ENCODE measurements at regions not wholly inside any gene's neighbourhood (a gene's known extent, or its start where the extent isn't known, plus 50 kb on each side); places are given as distances from the start of the nearest gene placed in this dataset.

DNA sequence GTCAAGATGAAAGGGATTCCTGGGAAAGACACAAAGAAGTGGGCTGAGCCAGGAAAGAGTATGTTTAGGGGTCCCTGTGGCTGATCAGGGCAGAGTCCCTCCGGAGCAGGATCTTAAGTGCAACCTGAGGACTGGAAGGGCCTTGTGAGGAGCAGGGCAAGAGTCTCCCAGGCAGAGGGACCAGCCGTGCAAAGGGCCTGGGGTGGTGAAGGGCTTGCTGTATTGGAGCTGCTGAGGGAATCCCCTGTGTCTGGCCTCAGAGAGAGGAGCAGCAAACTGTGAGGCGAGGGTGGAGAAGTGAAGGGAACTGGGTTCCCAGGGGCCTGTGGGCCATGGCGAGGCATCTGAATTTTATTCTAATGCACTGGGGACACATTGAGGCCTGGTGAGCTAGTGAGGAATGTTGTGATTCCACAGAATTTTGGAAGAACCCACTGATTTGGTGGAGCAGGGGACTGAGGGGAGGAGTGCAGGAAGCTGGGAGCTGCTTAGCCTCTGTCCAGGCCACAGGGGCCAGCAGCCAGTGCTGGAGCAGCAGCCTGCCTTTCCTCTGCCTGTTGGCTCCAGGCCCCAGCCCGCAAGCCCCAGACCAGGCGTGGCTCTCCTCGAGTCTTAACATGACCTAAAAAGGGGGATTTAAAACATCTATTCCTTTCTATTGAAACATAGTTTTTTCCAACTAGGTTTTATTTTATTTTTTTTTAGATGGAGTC is 138.4 kb upstream of the IGFBP3 start:
- Histone ChIP-seq H3K4me3 (no peak overlapping the region), H3K36me3 (no peaks in the 10 kb centered on the region), H3K27ac (no peak overlapping the region), H3K27me3 (no peaks in the 10 kb centered on the region), H3K4me1 (peaks cover 0 to 12% (median 7%) of the 10 kb centered on the region in 12 donors), H3K9me3 (peaks cover 0 to 3% (median 0%) of the 10 kb centered on the region in 12 donors)
- WGBS, 4 donors: 69 to 81% (median 70%) methylated on average over 7 of the region's 7 CpGs
- TF ChIP-seq, protein P1, sequence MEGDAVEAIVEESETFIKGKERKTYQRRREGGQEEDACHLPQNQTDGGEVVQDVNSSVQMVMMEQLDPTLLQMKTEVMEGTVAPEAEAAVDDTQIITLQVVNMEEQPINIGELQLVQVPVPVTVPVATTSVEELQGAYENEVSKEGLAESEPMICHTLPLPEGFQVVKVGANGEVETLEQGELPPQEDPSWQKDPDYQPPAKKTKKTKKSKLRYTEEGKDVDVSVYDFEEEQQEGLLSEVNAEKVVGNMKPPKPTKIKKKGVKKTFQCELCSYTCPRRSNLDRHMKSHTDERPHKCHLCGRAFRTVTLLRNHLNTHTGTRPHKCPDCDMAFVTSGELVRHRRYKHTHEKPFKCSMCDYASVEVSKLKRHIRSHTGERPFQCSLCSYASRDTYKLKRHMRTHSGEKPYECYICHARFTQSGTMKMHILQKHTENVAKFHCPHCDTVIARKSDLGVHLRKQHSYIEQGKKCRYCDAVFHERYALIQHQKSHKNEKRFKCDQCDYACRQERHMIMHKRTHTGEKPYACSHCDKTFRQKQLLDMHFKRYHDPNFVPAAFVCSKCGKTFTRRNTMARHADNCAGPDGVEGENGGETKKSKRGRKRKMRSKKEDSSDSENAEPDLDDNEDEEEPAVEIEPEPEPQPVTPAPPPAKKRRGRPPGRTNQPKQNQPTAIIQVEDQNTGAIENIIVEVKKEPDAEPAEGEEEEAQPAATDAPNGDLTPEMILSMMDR (IDR thresholded peaks at IDR 0.05): no peak
- no peak for TF ChIP-seq POLR2A (IDR thresholded peaks at IDR 0.05)
- ATAC-seq: peak; percentile 74 to 90 (median 81)
- peak; percentile 39 to 73 (median 62) for DNase-seq
- intact Hi-C loops (cut with DNase I): loop anchor here in 2 of 10 donors (10.0 kb wide), 2 partner anchors 135 to 155 kb away; partner anchors contain the start of gene IGFBP3 (in 2 of the 2)

DNA sequence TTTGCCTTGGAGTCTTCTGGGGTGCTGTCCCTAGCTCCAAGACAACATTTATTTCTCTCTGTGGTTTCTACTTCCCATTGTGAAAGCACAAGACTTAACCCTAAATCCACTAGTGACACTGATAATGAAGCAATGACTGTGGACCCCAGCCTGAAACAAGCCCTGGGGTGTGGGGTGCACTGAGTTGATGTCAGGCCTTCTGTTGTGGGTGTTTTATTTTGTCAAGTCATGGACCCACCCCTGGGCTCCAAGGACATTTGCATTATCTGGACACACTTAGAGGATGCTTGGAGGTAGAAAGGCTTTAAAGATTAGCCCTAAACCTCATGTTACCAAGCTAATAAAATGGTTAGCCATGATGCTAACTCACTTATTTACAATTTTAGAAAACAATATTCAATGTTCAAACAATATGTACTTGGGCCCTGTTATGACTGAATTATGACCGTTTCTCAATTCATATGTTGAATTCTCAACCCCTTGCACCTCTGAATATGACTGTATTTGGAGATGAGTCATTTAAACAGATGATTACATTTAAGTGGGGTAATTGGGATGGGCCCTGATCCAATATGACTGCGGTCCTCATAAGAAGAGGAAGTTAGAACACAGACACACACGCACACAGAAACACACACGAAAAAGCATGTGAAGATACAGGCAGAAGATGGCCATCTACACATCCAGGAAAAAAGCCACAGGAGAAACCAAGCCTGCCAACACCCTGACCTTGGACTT is 137.2 kb upstream of the IGFBP3 start:
- H3K27me3 ChIP-seq: no peaks in the 10 kb centered on the region
- intact Hi-C loops (cut with DNase I): loop anchor here in 2 of 10 donors (10.0 kb wide), 2 partner anchors 133 to 157 kb away; partner anchors contain the start of gene IGFBP3 (in 2 of the 2)
- no peak for ATAC-seq
- TF ChIP-seq, protein P1 (IDR thresholded peaks at IDR 0.05): no peak
- no peak for TF ChIP-seq POLR2A (IDR thresholded peaks at IDR 0.05)
- no peak overlapping the region for H3K27ac ChIP-seq
- H3K36me3 ChIP-seq: no peaks in the 10 kb centered on the region
- H3K4me1 ChIP-seq: peaks cover 0 to 16% (median 10%) of the 10 kb centered on the region in 12 donors
- no peak overlapping the region for H3K4me3 ChIP-seq
- no peak for DNase-seq
- WGBS, 4 donors: 91 to 97% (median 95%) methylated on average over 4 of the region's 4 CpGs
- H3K9me3 ChIP-seq: peaks cover 0 to 3% (median 0%) of the 10 kb centered on the region in 12 donors

DNA sequence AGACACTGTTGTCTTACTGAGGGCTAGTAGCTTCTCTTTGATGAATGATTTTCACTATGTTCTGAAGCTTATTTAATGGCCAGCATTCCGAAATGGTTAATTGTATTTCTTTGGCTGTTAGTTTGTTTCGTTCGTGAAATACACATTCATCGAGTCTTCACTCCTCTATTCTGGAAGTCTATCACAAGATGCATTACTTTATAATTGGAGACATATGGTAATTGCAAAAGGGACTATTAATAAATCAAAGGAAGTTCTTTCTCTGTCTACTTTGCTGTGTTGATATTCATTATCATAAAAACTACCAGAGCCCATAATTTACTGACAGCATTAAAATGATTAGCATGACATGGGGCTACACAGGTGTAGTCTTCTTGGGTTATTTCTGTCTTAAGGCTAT is 133.8 kb upstream of the IGFBP3 start:
- H3K27me3 ChIP-seq: no peaks in the 10 kb centered on the region
- no peak overlapping the region for H3K4me3 ChIP-seq
- H3K9me3 ChIP-seq: peaks cover 0 to 3% (median 0%) of the 10 kb centered on the region in 12 donors
- H3K27ac ChIP-seq: peak overlapping the region in 11 of 12 donors; percentile 2 to 66 (median 54)
- 70 to 80% (median 76%) methylated on average over 4 of the region's 4 CpGs for WGBS, 4 donors
- ATAC-seq (no peak), DNase-seq (no peak)
- H3K36me3 ChIP-seq: no peaks in the 10 kb centered on the region
- TF ChIP-seq, protein P1 (IDR thresholded peaks at IDR 0.05): no peak
- no peak for TF ChIP-seq POLR2A (IDR thresholded peaks at IDR 0.05)
- intact Hi-C loops (cut with DNase I): loop anchor here in 2 of 10 donors (10.0 kb wide), 2 partner anchors 130 to 160 kb away; partner anchors contain the start of gene IGFBP3 (in 2 of the 2)
- peaks cover 0 to 16% (median 10%) of the 10 kb centered on the region in 12 donors for H3K4me1 ChIP-seq

DNA sequence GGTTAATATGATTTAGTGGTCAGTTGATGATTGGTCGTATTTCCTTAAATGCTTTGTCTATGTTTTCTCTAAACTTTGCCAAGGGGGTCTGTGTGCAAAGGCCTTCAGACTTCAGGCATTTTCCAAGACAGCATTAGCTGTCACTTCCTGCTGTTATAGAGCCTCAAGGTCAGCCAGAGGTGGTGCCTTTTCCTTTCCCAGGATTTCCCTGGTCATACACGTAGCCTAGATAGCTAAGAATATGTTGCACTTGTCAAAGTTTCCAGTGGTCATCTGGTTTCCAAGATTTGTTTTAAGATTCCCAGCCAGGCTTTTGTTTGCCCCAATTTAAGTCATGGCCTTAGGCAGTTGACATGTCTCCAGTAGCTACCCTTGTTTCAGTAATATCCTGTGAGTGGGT is 133.2 kb upstream of the IGFBP3 start:
- Histone ChIP-seq H3K9me3 (peaks cover 0 to 3% (median 0%) of the 10 kb centered on the region in 12 donors), H3K4me1 (peaks cover 0 to 16% (median 10%) of the 10 kb centered on the region in 12 donors), H3K27ac (peak overlapping the region in 11 of 12 donors; percentile 2 to 66 (median 54)), H3K36me3 (no peaks in the 10 kb centered on the region), H3K27me3 (no peaks in the 10 kb centered on the region), H3K4me3 (no peak overlapping the region)
- TF ChIP-seq, protein P1 (IDR thresholded peaks at IDR 0.05): no peak
- no peak for TF ChIP-seq POLR2A (IDR thresholded peaks at IDR 0.05)
- DNase-seq (peak in 3 of 5 donors; percentile 31 to 60 (median 43)), ATAC-seq (peak in 3 of 4 donors; percentile 78 to 95 (median 89))
- 21 to 40% (median 27%) methylated on average over 2 of the region's 2 CpGs for WGBS, 4 donors
- intact Hi-C loops (cut with DNase I): loop anchor here in 2 of 10 donors (10.0 kb wide), 2 partner anchors 129 to 161 kb away; partner anchors contain the start of gene IGFBP3 (in 2 of the 2)

Data from heart left ventricle (tissue), 16 donors.